Fibroblast of lung (primary cell): ENCODE measurements at regions not wholly inside any gene's neighbourhood (a gene's known extent, or its start where the extent isn't known, plus 50 kb on each side); places are given as distances from the start of the nearest gene placed in this dataset.
A peak's percentile ranks its signal among the peaks of the same experiment; 100 is the strongest.

Experiments used
- DNase-seq, 2 donors: peaks; one replicate each; pipeline versions ENCODE4 v3.0.0 to v3.0.0-alpha.2; 2010; ENCODE audit warnings: low read depth in 2 of 2
- H2AFZ ChIP-seq: 2 replicates; pipeline ENCODE4 v1.5.1; 2012; ENCODE audit warnings: low read length, control low read depth, inconsistent platforms
- H3K27ac ChIP-seq: 2 replicates; pipeline ENCODE4 v1.5.1; 2011; ENCODE audit warnings: low read length, control low read depth; ENCODE audit not compliant: insufficient read depth
- H3K27me3 ChIP-seq: 2 replicates; pipeline ENCODE4 v1.5.1; 2011; ENCODE audit warnings: mild to moderate bottlenecking, low read length; ENCODE audit not compliant: control insufficient read depth, insufficient read depth
- H3K36me3 ChIP-seq: 2 replicates; pipeline ENCODE4 v1.5.1; 2011; ENCODE audit warnings: low read length; ENCODE audit not compliant: control insufficient read depth, insufficient read depth
- H3K4me1 ChIP-seq: 2 replicates; pipeline ENCODE4 v1.5.1; 2011; ENCODE audit warnings: low read length; ENCODE audit not compliant: control insufficient read depth, insufficient read depth; ENCODE audit errors: extremely low read depth
- H3K4me2 ChIP-seq: 2 replicates; pipeline ENCODE4 v1.5.1; 2011; ENCODE audit warnings: low read length, control low read depth; ENCODE audit not compliant: insufficient read depth; ENCODE audit errors: extremely low read depth
- H3K4me3 ChIP-seq, 4 experiments: fragments of 200-600 bp in 1 of 4; sonication (generic) in 1 of 4; replicated peaks in 1 of 4; 2 replicates each; pipeline ENCODE4 v1.5.1; 2011 to 2016; ENCODE audit warnings: low read length in 4 of 4, low read depth in 3 of 4, mild to moderate bottlenecking in 3 of 4, control low read depth in 2 of 4, inconsistent platforms in 1 of 4, mixed read lengths in 1 of 4; ENCODE audit not compliant: insufficient read depth in 1 of 4; ENCODE audit errors: control extremely low read depth in 1 of 4
- H3K79me2 ChIP-seq: 2 replicates; pipeline ENCODE4 v1.5.1; 2012; ENCODE audit warnings: mild to moderate bottlenecking, low read length, inconsistent platforms; ENCODE audit not compliant: control insufficient read depth, insufficient read depth
- H3K9ac ChIP-seq: 2 replicates; pipeline ENCODE4 v1.5.1; 2011; ENCODE audit warnings: mild to moderate bottlenecking, low read length, control low read depth; ENCODE audit not compliant: insufficient read depth
- H3K9me3 ChIP-seq: 2 replicates; pipeline ENCODE4 v1.5.1; 2012; ENCODE audit warnings: low read depth, low read length; ENCODE audit not compliant: control insufficient read depth, insufficient read depth
- H4K20me1 ChIP-seq: 2 replicates; pipeline ENCODE4 v1.5.1; 2011; ENCODE audit warnings: low read length; ENCODE audit not compliant: control insufficient read depth, insufficient read depth; ENCODE audit errors: extremely low read depth
- CTCF ChIP-seq, 2 donors: IDR thresholded peaks in 1 of 2; conservative IDR thresholded peaks in 1 of 2; 1 replicate in 1 of 2; 2 replicates in 1 of 2; pipeline ENCODE4 v1.5.1; 2011 to 2012; ENCODE audit warnings: low read length in 2 of 2, control low read depth in 1 of 2, inconsistent platforms in 1 of 2, low read depth in 1 of 2, mild to moderate bottlenecking in 1 of 2
- EZH2 ChIP-seq: IDR thresholded peaks from 2 replicates; pipeline ENCODE4 v1.5.1; 2012; ENCODE audit warnings: low read length, control low read depth, mild to moderate bottlenecking; ENCODE audit errors: missing control alignments

- no peaks in the 10 kb centered on the region for H3K79me2 ChIP-seq
These were observed 149.9 kb downstream of the ISOC1 start for GRCh38 chr5:129244478-129244877.

GRCh38 chr5:129245489-129245888 is 150.9 kb downstream of the ISOC1 start:
- Histone ChIP-seq H4K20me1 (no peaks in the 10 kb centered on the region), H3K36me3 (no peaks in the 10 kb centered on the region), H3K79me2 (no peaks in the 10 kb centered on the region), H3K9me3 (no peaks in the 10 kb centered on the region), H3K4me3 (no peak overlapping the region), H3K4me2 (no peak overlapping the region), H2AFZ (no peak overlapping the region), H3K9ac (no peak overlapping the region), H3K27me3 (no peaks in the 10 kb centered on the region), H3K4me1 (no peaks in the 10 kb centered on the region), H3K27ac (no peak overlapping the region)
- peak; percentile 6 to 8 for DNase-seq
- no peak for TF ChIP-seq EZH2
- no peak for TF ChIP-seq CTCF (conservative IDR thresholded peaks at IDR 0.05 in 1 of 2, IDR thresholded peaks at IDR 0.05 in 1 of 2; ENCODE audit: low read depth in 1 of 2, low read length in 2 of 2)

More at GRCh38 chr5:129244478-129244877, 149.9 kb downstream of the ISOC1 start:
- H3K4me1 ChIP-seq = no peaks in the 10 kb centered on the region
- H3K9ac ChIP-seq = no peak overlapping the region
- no peak overlapping the region for H3K4me2 ChIP-seq
- no peaks in the 10 kb centered on the region for H4K20me1 ChIP-seq
- H3K4me3 ChIP-seq = no peak overlapping the region
- H2AFZ ChIP-seq = no peak overlapping the region
- TF ChIP-seq EZH2 (no peak), CTCF (conservative IDR thresholded peaks at IDR 0.05 in 1 of 2, IDR thresholded peaks at IDR 0.05 in 1 of 2; ENCODE audit: low read depth in 1 of 2, low read length in 2 of 2) (no peak)
- no peak overlapping the region for H3K27ac ChIP-seq
- H3K9me3 ChIP-seq = no peaks in the 10 kb centered on the region
- no peaks in the 10 kb centered on the region for H3K27me3 ChIP-seq
- no peaks in the 10 kb centered on the region for H3K36me3 ChIP-seq
- DNase-seq = peak; percentile 20 to 21

- Histone ChIP-seq H3K4me2 (no peak overlapping the region), H3K79me2 (no peaks in the 10 kb centered on the region), H3K9me3 (no peaks in the 10 kb centered on the region), H3K4me3 (no peak overlapping the region), H3K36me3 (no peaks in the 10 kb centered on the region), H3K9ac (no peak overlapping the region), H3K27ac (no peak overlapping the region), H3K4me1 (no peaks in the 10 kb centered on the region), H2AFZ (no peak overlapping the region), H4K20me1 (no peaks in the 10 kb centered on the region), H3K27me3 (no peaks in the 10 kb centered on the region)
- TF ChIP-seq CTCF (conservative IDR thresholded peaks at IDR 0.05 in 1 of 2, IDR thresholded peaks at IDR 0.05 in 1 of 2; ENCODE audit: low read depth in 1 of 2, low read length in 2 of 2) (no peak), EZH2 (no peak)
- DNase-seq = peak in 1 of 2 donors; percentile 47
These were observed 151.5 kb downstream of the ISOC1 start for GRCh38 chr5:129246088-129246487.
